ENCODE measurements at regions not wholly inside any gene's neighbourhood (a gene's known extent, or its start where the extent isn't known, plus 50 kb on each side); places are given as distances from the start of the nearest gene placed in this dataset.

DNA sequence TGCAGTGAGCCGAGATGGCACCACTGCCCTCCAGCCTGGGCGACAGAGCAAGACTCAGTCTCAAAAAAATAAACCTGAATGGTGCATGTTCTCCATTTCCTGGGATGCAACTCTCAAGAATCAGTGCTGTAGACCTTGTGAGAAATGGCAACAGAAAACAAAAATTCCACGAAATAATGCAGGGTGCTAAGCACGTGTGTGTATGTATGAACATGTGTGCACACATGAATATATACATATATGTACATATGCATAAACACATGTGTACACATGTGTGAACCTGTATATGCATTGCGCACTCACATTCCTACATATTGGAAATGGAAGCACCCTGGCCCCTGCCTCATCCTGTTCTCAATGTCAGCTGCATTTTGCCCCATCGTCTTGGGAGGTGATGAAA, 548.5 kb downstream of the TCERG1L start:
- TF ChIP-seq, protein P1, sequence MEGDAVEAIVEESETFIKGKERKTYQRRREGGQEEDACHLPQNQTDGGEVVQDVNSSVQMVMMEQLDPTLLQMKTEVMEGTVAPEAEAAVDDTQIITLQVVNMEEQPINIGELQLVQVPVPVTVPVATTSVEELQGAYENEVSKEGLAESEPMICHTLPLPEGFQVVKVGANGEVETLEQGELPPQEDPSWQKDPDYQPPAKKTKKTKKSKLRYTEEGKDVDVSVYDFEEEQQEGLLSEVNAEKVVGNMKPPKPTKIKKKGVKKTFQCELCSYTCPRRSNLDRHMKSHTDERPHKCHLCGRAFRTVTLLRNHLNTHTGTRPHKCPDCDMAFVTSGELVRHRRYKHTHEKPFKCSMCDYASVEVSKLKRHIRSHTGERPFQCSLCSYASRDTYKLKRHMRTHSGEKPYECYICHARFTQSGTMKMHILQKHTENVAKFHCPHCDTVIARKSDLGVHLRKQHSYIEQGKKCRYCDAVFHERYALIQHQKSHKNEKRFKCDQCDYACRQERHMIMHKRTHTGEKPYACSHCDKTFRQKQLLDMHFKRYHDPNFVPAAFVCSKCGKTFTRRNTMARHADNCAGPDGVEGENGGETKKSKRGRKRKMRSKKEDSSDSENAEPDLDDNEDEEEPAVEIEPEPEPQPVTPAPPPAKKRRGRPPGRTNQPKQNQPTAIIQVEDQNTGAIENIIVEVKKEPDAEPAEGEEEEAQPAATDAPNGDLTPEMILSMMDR (IDR thresholded peaks at IDR 0.05) = no peak
- no peak for TF ChIP-seq POLR2A (IDR thresholded peaks at IDR 0.05)
- H3K27me3 ChIP-seq = no peaks in the 10 kb centered on the region
- H3K9me3 ChIP-seq = peaks cover 0 to 10% (median 0%) of the 10 kb centered on the region in 4 donors
- no peak overlapping the region for H3K27ac ChIP-seq
- no peak for DNase-seq
- H3K36me3 ChIP-seq = no peaks in the 10 kb centered on the region
- H3K4me3 ChIP-seq = no peak overlapping the region
- H3K4me1 ChIP-seq = no peaks in the 10 kb centered on the region

DNA sequence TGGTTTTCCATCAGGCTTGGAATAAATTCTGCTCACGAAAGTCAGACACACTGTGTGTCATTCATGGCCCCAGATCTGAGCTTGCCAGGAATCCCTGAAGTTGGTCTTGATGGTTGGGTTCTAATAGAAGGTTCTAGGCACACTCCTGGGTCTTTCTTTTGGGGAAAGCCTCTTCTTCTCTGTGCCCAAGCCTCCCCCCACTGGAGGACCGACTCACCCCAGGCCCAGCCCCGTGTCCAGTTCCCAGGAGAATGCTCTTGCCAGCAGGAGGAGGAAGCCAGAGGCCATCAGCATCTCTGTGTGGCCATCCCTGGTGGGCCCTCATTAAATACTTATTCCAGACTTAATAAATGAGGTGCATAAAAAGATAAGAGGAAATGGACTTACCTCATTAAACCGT, 548.0 kb downstream of the TCERG1L start:
- TF ChIP-seq POLR2A (IDR thresholded peaks at IDR 0.05) = no peak
- TF ChIP-seq, protein P1 (IDR thresholded peaks at IDR 0.05) = no peak
- peak in 1 of 3 donors; percentile 13 for DNase-seq

DNA sequence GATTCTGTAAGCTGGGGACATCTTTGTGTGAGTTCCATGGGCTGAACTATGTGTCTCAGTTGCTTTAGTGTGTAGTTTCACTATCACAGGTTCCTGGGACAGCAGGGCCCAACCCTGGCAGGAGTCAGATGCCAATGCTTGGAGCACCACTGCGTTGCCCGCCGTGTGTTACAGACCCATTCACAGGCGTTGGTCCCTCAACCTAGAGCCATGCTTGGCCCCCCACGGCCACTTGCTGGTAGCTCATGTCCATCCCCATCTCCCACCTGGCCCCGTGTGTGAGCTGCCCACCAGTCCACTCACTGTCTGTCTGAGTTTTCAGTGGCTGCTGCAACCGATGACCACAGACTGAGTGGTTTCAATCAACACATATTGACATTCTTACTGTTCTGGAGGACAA, 546.9 kb downstream of the TCERG1L start:
- TF ChIP-seq POLR2A (IDR thresholded peaks at IDR 0.05) = no peak
- TF ChIP-seq, protein P1 (IDR thresholded peaks at IDR 0.05) = no peak
- H3K27ac ChIP-seq = no peak overlapping the region
- no peaks in the 10 kb centered on the region for H3K4me1 ChIP-seq
- peak in 2 of 3 donors; percentile 32 to 33 for DNase-seq
- H3K9me3 ChIP-seq = peaks cover 0 to 13% (median 0%) of the 10 kb centered on the region in 4 donors
- H3K27me3 ChIP-seq = no peaks in the 10 kb centered on the region
- H3K4me3 ChIP-seq = no peak overlapping the region
- H3K36me3 ChIP-seq = no peaks in the 10 kb centered on the region

More for the DNA sequence above, 548.0 kb downstream of the TCERG1L start:
- no peaks in the 10 kb centered on the region for H3K27me3 ChIP-seq
- H3K9me3 ChIP-seq = peaks cover 0 to 12% (median 0%) of the 10 kb centered on the region in 4 donors
- H3K4me3 ChIP-seq = no peak overlapping the region
- H3K27ac ChIP-seq = no peak overlapping the region
- no peaks in the 10 kb centered on the region for H3K4me1 ChIP-seq
- H3K36me3 ChIP-seq = no peaks in the 10 kb centered on the region

DNA sequence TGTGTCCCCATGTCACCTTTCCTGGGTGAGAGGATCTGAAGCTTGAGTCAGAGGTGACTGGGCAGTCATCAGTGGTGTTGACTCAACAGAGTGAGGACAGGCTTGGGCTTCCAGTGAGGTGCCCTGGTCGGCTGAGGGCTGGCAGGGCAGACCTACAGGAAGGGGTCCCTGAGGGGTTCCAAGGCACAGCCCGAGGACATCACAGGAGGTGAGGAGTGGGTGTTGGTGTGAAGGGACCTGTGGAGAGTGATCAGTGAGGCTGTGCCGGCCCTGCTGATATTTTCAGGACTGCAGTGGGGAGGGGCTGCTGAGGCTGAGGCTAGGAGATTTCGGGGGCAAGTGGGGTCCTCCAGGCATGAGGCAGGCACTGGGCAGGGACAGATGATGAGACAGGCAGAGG, 545.5 kb downstream of the TCERG1L start:
- H3K27ac ChIP-seq = no peak overlapping the region
- H3K4me3 ChIP-seq = no peak overlapping the region
- peak in 2 of 3 donors; percentile 22 to 33 for DNase-seq
- H3K9me3 ChIP-seq = peaks cover 0 to 12% (median 0%) of the 10 kb centered on the region in 4 donors
- H3K27me3 ChIP-seq = no peaks in the 10 kb centered on the region
- no peaks in the 10 kb centered on the region for H3K4me1 ChIP-seq
- no peak for TF ChIP-seq POLR2A (IDR thresholded peaks at IDR 0.05)
- TF ChIP-seq, protein P1 (IDR thresholded peaks at IDR 0.05) = no peak
- no peaks in the 10 kb centered on the region for H3K36me3 ChIP-seq

DNA sequence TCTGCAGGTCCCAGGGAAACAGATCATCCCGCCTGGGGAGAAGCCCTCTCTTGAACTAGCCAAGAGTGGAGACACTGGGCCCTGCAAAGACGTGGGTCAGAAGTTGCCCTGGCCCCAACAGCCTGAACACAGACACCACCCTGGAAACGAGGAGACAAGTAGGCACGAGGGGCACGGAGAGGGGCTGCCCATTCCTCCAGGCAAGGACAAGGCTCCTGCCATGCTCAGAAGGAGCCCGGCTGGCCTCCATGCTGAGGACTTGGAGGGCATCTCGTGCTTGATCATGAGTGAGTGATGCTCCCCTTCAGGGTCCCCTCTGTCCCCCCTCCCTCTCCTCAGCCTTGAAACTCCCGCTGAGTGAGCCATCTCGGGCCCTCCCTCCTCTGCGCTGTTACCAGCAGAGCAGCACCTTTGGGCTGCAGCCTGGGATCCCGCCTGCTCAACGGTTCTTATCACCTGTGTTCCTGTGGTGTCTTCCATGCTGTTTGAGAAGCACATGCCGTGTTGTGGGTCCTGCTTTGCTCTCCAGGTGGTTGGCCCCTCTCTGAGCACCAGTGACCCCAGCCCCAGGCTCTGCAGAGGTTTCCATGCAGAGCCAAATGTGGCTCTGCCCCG, 544.3 kb downstream of the TCERG1L start:
- Histone ChIP-seq H3K9me3 (peaks cover 0 to 8% (median 0%) of the 10 kb centered on the region in 4 donors), H3K27me3 (no peaks in the 10 kb centered on the region), H3K27ac (no peak overlapping the region), H3K4me1 (no peaks in the 10 kb centered on the region), H3K36me3 (no peaks in the 10 kb centered on the region), H3K4me3 (no peak overlapping the region)
- DNase-seq = peak in 2 of 3 donors; percentile 20 to 41
- TF ChIP-seq, protein P1 (IDR thresholded peaks at IDR 0.05) = no peak
- TF ChIP-seq POLR2A (IDR thresholded peaks at IDR 0.05) = no peak

Measured in Peyer's patch (tissue), 4 donors.